ENCODE measurements at regions not wholly inside any gene's neighbourhood (a gene's known extent, or its start where the extent isn't known, plus 50 kb on each side); places are given as distances from the start of the nearest gene placed in this dataset.

- peak; percentile 87 for DNase-seq (ENCODE audit: low read depth)
- in situ Hi-C loops (cut with HindIII; ENCODE audit: low sequenced_read_pairs), result no loop called here
- peak; percentile 47 for TF ChIP-seq CTCF (IDR thresholded peaks at IDR 0.05; ENCODE audit: low read depth, low read length, missing control alignments)
- no peak overlapping the region for H3K4me3 ChIP-seq (ENCODE audit: low read depth, low read length)
Observed at GRCh38 chr3:113132571-113132996, 78.8 kb upstream of the BOC start.

- no peak for TF ChIP-seq CTCF (IDR thresholded peaks at IDR 0.05; ENCODE audit: low read depth, low read length, missing control alignments)
- in situ Hi-C loops (cut with HindIII; ENCODE audit: low sequenced_read_pairs), result no loop called here
- H3K4me3 ChIP-seq (ENCODE audit: low read depth, low read length), result no peak overlapping the region
- DNase-seq (ENCODE audit: low read depth), result no peak
Observed at GRCh38 chr3:113133140-113133539, 78.2 kb upstream of the BOC start.

- TF ChIP-seq CTCF (IDR thresholded peaks at IDR 0.05; ENCODE audit: low read depth, low read length, missing control alignments), result peak; percentile 43
- DNase-seq (ENCODE audit: low read depth), result no peak
- in situ Hi-C loops (cut with HindIII; ENCODE audit: low sequenced_read_pairs), result no loop called here
- no peak overlapping the region for H3K4me3 ChIP-seq (ENCODE audit: low read depth, low read length)
Observed at GRCh38 chr3:113136071-113136470, 75.3 kb upstream of the BOC start.

- no peak overlapping the region for H3K4me3 ChIP-seq (ENCODE audit: low read depth, low read length)
- no peak for TF ChIP-seq CTCF (IDR thresholded peaks at IDR 0.05; ENCODE audit: low read depth, low read length, missing control alignments)
- no peak for DNase-seq (ENCODE audit: low read depth)
- in situ Hi-C loops (cut with HindIII; ENCODE audit: low sequenced_read_pairs), result no loop called here
Observed at GRCh38 chr3:113136544-113136943, 74.8 kb upstream of the BOC start.

- in situ Hi-C loops (cut with HindIII; ENCODE audit: low sequenced_read_pairs), result no loop called here
- no peak overlapping the region for H3K4me3 ChIP-seq (ENCODE audit: low read depth, low read length)
- no peak for TF ChIP-seq CTCF (IDR thresholded peaks at IDR 0.05; ENCODE audit: low read depth, low read length, missing control alignments)
- DNase-seq (ENCODE audit: low read depth), result no peak
Observed at GRCh38 chr3:113138839-113139743, 72.3 kb upstream of the BOC start.

- in situ Hi-C loops (cut with HindIII; ENCODE audit: low sequenced_read_pairs), result no loop called here
- DNase-seq (ENCODE audit: low read depth), result no peak
- no peak for TF ChIP-seq CTCF (IDR thresholded peaks at IDR 0.05; ENCODE audit: low read depth, low read length, missing control alignments)
Observed at GRCh38 chr3:113140876-113141275, 70.5 kb upstream of the BOC start.

More at GRCh38 chr3:113140876-113141275, 70.5 kb upstream of the BOC start:
- no peak overlapping the region for H3K4me3 ChIP-seq (ENCODE audit: low read depth, low read length)
